ENCODE measurements at regions not wholly inside any gene's neighbourhood (a gene's known extent, or its start where the extent isn't known, plus 50 kb on each side); places are given as distances from the start of the nearest gene placed in this dataset.
"Not testable (repeated sequence)": the region's sequence is repeated elsewhere in the genome, so short reads cannot be mapped to it uniquely, and the experiment has no call there.

DNA sequence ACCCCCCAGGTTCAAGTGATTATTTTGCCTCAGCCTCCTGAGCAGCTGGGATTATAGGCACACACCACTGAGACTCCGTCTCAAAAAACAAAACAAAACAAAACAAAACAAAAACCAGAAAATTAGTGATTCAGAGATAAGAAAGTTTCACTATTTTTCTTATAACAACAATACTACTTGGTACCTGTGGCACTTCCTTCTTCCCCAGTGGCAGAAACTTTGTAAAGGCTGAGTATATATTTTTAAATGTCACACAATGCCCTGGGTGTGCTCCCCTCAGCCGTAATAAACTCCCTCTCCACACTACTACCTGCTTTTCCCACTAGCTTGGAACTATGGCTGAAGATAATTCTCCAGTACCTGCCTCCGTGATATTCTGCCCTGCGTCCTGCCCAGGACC, 177.7 kb upstream of the TTC14 start:
- not testable (repeated sequence) for DNase-seq

DNA sequence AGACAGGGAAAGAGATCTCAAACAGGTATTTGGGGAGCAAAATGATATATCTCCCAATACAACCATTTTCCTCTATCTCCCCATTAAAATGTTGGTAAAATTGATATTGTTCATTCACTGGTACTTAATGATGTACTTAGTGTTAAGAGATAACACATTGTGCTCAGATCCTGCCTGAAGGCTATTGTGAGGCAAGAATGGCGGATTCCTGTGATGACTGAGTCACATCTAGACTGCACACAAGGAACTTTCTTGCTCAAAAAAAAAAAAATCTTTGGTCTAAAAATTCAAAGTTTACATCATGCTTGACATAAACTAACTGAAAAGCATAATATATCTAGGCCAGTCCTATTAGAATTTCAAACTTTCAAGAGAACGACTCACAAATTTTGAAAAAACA, 171.1 kb upstream of the TTC14 start:
- no peak for DNase-seq

DNA sequence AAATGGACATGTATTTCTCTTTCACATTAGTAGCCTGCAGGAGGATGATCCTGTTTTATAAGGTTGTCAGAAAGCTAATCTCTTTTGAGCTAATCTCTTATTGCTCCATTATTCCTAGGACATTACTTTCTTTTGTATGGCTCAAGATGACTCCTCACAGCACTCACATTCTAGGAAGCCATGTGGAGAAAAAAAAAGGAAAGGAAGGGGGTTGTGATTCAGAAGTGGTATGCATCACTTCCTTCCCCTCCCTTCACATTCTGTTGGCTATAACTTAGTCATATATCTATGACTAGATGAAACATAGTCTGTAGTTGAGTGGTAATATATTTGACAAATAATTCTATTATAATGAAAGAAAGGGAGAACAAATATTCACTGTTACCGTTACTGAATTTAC, 168.8 kb upstream of the TTC14 start:
- DNase-seq, result no peak

DNA sequence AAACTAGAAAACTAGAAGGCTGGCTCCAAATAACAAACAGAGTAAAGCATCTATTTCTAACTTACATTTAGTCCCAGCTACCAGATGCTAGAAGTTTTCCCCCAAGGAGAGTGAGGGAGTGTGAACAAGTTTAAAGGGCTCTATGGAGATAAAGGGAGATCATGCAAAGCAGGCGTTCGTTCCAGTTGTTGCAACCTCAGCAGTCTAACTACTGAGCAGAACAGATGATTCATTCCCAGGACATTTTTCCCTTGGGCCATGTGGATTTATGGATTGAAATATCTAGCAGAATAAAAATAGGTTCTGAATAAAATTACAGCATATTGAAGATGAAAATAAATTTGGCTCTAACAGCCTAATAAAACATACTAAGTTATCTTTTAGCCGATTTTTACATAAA, 154.8 kb upstream of the TTC14 start:
- DNase-seq, result no peak

DNA sequence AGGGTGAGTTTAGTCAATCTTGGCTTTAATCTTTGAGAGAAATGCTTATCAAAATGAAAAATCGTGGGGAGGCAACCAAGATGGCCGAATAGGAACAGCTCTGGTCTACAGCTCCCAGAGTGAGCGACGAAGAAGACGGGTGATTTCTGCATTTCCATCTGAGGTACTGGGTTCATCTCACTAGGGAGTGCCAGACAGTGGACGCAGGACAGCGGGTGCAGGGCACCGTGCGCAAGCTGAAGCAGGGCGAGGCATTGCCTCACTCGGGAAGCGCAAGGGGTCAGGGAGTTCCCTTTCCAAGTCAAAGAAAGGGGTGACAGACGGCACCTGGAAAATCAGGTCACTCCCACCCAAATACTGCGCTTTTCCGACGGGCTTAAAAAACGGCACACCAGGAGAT, 153.6 kb upstream of the TTC14 start:
- not testable (repeated sequence) for DNase-seq

DNA sequence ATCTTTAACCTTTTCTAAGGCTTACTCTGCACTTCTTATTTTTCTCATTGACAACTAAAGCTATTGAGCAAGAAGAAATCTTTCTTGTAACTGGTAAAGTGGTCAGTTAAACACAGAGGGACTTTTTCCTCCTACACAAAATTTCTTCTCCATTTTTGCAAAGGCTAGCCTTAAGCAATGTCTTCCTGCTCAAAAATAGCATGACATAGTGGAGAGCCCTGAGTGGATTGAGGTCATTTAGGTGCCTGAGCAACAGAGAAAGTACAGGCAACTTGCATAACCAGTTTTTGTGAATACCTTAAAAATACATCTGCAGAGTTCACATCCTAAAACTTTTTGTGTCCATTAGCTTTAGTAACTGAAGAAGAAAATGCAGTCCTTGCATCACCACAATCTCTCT, 144.7 kb upstream of the TTC14 start:
- no peak for DNase-seq

DNA sequence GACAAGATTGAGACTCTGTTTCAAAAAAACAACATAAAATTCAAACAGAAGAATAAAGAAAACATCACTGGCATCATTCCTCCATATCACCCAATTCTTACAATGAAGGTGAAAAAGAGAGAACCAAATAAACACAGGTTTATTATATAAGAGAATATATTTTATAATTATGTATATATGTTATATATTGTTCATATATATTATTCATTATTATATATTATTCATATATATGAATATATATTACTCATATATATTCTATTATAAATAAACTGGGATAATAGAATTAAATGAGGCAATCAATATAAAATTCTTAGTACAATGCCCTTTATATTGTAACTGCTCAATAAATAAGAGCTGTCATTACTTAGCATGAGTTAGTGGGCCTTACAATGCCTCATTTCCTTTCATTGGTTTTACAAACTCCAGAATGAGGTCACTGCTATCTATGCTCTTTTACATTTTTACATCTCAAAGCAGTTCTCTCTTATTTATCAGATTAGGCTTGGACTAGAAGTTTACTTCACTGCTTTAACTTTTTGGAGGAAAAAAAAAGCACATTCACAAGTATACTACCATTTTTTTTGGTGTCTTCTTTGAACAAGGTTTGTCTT, 135.5 kb upstream of the TTC14 start:
- DNase-seq, result no peak

DNA sequence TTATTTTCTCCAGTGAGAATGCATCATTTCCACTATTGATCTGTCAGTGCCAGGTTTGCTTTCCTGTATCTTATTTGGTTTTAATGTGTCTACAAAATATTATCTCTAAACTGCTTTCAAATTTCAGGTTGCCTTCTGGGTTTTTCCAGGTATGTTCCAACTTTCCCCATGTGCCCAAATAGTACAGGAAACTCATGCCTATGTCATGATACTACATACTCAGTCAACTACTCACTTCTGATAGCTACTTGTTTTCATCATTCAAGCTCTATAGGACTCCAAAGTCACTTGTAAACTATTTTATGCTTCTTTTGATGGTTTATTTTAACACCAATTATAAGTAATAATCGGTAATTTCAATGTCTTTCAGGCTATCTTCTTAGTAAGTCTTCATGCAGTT, 134.8 kb upstream of the TTC14 start:
- DNase-seq, result no peak

DNA sequence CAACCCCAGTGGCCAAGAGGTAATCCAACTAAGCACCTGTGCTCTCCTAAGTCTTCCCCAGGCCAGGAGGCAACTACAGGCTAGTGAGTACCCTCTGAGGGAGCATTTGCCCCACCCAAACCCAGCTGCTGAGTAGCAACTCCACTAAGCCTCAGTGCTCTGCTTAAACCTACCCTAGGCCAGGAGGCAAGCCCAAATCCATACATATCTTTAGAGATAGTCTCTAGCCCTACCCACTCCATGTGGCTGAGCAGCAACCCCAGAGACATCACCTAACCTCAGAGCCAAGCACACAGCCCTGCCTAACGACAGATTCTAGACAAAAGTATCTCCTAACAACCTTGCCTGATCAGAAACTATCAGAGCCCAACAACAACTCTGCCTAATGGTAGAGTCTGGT, 132.8 kb upstream of the TTC14 start:
- DNase-seq, result no peak

DNA sequence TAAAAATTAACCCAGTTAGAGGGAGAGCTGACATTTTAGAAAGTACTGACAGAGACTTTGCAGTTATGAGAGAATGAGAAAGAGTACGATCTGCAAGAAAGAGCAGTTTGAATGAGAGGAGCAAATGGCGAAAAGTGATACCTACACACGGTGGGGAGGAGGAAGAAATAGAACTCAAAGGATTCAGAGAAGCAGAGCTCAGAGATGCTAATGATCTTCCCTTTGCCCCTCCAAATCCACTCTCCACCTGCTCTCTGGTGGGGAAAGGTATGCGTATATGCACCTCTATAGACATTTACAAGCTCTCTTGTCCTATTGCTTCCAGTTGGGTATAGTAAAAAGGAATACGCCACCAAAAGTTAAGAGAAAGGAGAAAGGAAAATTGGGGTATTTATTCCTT, 123.3 kb upstream of the TTC14 start:
- no peak for DNase-seq

DNA sequence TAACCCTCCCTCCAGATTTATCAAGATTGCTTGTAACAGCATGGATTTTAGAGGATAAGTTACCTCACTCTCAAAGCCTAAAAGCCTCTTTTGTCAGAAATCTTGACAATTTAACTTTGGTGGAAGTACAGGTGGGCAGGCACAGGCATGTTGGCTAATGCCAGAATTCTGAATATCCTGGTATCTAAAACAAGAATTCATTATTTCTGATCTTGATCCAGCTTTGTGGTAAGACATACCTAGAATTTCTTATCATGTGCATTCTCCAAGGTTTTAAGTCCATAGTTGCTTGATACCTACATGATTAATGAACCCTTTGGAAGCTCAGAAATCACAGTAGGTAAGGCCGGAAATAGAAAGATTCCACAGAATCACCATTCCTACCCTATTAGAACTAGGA, 109.9 kb upstream of the TTC14 start:
- DNase-seq, result no peak

DNA sequence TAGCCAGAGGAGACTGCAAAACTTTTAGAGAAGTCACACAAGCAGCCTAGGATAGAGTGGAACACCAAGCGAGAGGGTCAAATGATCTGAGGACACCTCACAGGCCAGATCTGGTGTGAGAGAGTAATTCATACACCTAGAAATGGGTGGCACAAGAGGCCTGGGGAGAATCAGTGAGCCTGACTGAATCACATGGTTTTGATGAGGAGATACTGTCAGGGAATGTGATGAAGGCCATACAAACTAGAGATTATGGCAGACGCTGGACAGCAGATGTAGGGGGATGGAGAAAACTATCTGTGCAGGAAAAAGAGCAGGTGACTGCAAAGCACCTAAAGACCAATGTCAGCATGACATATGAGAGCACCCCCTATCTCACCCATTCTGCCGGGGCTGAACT, 105.0 kb upstream of the TTC14 start:
- DNase-seq, result no peak

DNA sequence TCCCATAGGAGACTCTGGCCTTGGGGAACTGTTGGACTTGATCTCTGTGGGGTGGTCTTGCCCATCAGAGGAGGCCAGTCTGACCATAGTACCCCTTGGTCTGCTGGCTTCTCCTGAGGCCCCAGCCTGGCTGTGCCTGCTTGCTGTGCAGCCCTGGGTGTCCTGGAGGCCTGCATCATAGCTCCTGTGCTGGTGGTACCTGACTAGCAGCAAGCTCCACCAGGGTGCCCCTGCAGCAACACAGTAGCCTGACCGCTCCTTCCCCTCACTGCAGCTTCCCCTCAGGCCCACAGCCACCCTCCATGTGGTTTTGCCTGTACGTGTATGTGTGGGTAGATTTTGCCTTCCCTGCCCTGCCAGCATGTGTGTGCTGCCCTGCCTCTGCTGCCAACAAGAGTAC, 85.6 kb upstream of the TTC14 start:
- DNase-seq, result no peak

DNA sequence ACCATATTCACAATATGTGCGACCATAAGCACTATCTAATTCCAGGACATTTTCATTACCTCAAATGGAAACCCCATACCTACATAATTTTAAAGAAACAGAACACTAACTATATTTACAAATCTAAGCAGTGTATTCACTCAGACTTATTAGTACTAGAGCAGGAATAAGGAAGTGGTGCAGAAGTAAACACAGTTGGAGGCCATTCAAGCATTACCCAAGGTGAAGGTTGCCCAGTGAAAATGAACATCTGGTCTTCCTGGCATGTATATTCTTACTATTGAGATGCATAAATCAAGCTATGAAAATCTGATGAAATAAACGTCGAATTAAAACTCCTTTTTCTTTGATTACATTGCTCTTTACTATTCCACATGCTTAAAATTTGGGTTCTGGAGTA, 78.9 kb upstream of the TTC14 start:
- no peak for DNase-seq

DNA sequence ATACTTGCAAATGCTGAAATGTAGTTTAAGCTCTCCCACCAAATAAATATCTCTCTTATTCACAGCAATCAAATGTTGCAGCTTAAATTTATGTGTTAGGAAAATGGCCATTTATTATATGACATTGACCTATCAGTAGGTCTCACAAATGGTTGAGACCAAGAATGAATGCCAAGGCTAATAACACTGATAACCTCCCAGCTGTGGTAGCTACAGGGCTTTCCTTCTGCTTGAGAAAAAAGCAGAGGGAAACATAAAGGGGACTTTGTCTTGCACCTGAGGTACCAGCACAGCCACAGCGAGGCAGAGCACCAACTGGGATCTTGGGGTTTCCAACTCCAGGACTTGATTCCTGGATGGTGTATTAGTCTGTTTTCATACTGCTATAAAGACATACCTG, 73.1 kb upstream of the TTC14 start:
- no peak for DNase-seq

DNA sequence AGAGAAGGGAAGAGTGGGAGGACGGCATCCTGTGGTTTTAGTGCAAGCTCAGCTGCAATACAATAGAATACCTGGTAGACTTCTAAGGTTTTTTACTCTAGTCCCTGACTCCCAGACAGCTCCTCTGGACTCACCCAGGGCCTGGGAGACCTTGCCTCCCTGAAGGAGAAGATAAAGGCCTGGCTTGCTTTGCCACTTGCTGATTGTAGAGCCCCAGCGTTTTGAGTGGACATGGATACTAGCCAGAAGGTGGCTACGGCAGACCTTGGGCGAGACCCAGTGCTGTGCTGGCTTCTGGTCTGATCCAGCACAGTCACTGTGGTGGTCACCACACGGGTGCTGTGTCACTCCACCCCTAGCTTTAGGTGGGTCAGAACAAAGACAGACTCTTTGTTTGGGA, 72.2 kb upstream of the TTC14 start:
- no peak for DNase-seq

DNA sequence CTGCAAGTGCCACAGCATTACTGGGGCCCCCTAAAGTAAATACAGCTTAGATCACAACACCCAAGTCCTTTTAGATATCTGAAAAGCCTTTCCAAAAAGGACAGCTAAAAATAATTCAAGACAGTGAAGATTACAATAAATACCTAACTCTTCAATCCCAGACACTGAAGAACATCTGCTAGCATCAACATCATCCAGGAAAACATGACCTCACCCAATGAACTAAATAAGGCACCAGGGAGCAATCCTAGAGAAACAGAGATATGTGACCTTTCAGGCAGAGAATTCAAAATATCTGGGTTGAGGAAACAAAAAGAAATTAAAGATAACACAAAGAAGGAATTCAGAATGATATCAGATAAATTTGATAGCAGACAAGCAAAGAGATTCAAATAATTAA, 71.7 kb upstream of the TTC14 start:
- no peak for DNase-seq

DNA sequence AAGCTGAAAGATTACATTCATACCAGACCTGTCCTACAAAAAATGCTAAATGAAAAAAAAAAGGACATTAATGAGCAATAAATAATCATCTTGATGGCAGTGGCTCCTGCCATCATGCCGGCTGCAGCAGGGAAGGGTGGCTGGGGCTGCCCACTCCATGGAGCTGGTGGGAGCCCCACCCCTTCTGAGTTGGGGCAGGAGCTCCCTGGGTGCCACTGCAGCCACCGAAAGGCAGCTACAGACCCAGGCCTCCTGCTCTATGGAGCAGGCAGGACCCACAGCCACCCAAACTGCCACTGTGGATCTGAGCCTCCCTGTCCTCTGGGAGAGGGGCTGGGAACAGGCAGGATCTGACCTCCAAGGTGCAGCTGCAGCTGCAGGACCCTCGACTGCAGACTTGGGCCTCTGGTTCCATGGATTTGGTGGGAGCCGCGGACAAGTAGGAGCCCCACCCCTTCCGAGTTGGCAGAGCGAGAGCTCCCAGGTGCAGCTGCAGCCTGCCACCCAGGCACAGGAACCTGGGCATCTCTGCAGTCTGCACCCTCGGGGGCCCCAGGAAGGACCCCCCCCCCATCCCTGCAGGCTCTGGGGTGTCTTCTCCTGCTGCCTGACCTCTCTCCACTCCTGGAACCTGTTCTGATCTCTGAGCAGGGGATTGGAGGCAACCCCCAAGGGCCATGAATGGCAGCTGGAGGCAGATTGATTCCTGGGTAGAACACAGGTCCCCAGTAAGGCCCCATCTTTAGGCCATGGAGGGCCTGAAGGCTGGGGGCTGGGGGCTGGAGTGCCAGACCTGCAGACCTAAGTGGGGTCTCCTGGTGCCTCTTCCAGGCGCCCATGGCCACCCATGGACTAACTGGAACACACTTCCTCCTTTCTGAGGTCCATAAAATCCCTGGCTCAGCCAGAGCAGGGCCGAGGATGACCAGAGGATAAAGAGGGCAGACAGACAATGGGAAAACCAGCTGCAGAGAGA, 70.4 kb upstream of the TTC14 start:
- DNase-seq, result no peak

DNA sequence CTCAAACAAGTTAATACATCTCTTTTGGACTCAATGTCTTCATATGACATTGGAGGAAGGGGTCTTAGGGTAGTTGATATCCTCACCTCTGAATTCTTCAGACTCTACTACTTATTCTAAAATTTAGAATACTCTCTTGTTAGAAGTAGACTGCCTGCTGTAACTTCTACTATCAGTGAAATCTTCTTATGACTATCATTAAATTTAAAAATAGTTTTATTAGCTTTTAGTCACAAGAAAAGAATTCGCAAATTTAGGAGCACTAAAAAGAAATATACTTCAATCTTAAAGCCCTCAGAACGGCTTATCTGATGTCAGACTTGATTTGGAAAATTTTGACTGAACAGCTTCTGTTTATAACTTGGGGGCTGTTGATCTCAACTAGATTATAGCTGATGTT, 67.1 kb upstream of the TTC14 start:
- DNase-seq, result no peak

DNA sequence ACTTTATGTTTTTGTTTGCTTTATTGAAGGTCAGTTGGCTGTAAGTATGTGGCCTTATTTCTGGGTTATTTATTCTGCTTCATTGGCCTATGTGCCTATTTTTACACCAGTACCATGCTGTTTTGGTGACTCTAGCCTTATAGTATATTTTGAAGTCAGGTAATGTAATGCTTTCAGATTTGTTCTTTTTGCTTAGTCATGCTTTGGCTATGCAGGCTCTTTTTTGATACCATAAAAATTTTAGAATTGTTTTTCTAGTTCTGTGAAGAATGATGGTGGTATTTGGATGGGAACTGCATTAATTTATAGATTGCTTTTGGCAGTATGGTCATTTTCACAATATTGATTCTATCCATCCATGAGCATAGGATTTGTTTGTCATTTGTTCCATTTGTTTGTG, 63.5 kb upstream of the TTC14 start:
- DNase-seq, result no peak

DNA sequence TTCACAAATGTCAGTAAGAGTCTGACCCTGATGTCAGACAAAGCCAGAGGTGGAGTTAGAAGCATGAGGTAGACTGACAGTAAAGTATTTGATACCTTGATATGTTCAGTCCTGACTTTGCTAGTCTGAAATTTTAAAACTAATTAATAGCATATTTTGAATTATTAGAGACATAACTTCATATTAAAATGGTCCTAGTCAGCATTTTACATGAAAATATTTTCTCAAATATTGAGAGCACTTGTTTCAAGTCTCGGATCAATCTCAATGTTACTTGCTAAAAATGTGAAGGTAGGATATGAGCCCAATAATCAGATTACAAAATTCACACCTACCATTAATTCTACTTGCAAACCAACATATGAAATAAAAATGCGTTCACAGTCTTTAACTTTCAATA, 58.1 kb upstream of the TTC14 start:
- no peak for DNase-seq

DNA sequence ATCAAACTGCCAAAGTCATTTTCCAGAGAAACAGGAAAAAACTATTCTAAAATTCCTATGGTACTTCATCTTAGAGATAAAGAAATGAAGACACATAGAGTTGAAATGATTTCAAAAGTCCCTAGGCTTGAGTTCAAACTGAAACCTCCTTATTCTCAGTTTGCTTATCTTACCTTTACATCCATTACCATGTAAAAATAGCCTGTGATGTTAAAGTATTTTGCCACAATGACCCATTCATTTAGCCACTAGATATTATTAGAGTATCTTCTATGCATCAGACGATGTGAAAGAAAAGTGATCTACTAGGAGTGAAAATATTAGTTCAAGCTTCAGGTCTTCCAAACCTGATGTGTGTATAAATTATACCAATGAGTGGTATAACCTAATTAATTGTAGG, 55.1 kb upstream of the TTC14 start:
- no peak for DNase-seq

DNA sequence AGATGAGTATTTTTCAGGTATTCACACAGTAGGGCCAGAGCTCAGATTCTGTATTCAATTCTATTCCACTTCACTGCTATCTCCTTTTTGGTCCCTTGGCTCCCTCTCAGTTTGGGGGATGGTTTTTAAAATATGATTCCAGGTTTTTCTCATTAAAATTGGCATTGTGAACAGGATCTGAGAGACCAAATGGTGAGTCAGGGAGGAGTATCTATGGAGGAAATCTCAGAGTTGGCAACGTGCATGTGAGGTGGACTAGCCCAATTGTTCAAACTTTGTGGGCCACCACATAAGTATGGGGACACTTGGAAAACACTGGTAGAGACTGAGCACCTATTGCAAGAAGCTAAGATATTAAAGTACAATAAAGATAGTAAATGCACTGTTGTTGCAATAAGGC, 53.9 kb upstream of the TTC14 start:
- no peak for DNase-seq
